GM18505 (cell line): ENCODE measurements at regions not wholly inside any gene's neighbourhood (a gene's known extent, or its start where the extent isn't known, plus 50 kb on each side); places are given as distances from the start of the nearest gene placed in this dataset.
"Not testable (repeated sequence)": the region's sequence is repeated elsewhere in the genome, so short reads cannot be mapped to it uniquely, and the experiment has no call there.

Experiments
- ATAC-seq: cut with Tn5 transposase; IDR thresholded peaks from one replicate; pipeline ENCODE4 v1.9.1; 2021; ENCODE audit not compliant: unreplicated experiment
- POLR2A ChIP-seq: IDR thresholded peaks from 4 replicates; pipeline ENCODE4 v1.6.1; 2011; ENCODE audit warnings: borderline replicate concordance; ENCODE audit not compliant: insufficient read depth, insufficient read length; ENCODE audit errors: extremely low read depth

DNA sequence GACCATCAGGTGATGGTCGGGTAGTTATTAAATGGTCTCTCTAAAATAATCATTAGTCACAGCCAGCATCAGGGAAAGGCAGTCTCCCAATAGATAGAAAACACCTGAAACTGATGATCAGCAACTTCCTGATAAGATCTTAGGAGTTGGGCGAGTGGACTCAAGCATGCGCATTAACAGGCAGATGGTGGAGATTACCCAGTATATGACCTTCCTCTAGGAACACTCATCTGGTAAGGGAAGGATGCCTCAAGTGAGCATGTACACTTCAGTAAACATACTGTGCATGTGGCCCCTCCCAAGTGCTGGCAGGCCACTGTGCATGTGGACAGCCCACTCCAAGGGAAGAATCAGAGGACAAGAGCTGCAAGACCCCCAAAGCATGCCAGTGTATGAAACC, 105.9 kb downstream of the ABCC12 start:
- TF ChIP-seq POLR2A: no peak
- no peak for ATAC-seq

DNA sequence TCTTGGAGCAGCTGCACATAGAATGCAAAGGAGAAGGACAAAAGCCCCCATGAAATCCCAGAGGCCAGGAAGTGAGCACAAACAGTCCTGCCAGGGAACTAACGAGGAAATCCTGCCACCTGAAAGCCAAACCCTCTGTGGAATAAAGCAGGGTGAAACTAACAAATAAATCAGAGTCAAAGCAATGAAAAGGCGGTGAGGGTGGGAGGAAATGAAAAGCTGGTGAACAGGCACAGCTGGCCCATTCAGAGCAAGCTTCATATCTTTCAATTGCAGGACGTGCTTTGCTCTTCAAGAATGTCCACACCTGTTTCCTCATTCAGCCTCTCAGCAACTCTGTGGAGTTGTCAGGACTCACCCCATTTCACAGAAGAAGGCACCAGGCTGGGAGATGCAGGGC, 108.1 kb downstream of the ABCC12 start:
- no peak for ATAC-seq

DNA sequence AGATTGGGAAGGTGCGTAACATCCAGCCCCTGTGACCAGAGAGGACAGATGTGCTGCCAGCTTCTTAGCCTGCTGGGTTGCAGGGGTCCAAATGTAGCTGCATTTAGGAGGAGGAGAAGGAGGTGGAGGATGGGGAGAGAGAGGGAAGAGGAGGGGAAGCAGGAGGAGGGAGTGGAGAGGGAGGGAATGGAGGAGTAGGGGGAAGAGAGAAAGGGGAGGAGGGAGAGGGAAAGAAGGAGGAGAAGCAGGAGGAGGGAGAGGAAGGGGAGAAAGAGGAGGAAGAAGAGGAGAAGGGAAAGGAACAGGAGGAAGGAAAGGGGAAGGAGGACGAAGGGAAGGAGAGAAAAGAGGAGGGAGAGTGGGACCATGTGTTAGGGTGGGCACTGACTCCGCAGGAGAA, 108.6 kb downstream of the ABCC12 start:
- no peak for ATAC-seq
- TF ChIP-seq POLR2A: no peak

More for the DNA sequence above, 108.1 kb downstream of the ABCC12 start:
- TF ChIP-seq POLR2A: no peak

DNA sequence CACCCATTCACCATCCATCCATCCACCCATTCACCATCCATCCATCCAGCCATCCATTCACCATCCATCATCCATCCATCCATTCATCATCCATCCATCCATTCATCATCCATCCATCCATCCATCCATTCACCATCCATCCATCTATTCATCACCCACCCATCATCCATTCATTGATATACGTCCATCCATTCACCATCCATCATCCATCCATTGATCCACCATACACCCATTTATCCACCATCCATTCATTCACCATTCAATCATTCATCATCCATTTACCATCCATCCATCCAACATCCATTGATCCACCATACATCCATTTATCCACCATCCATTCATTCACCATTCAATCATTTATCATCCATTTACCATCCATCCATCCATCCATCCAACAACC, 111.7 kb downstream of the ABCC12 start:
- no peak for TF ChIP-seq POLR2A
- no peak for ATAC-seq

DNA sequence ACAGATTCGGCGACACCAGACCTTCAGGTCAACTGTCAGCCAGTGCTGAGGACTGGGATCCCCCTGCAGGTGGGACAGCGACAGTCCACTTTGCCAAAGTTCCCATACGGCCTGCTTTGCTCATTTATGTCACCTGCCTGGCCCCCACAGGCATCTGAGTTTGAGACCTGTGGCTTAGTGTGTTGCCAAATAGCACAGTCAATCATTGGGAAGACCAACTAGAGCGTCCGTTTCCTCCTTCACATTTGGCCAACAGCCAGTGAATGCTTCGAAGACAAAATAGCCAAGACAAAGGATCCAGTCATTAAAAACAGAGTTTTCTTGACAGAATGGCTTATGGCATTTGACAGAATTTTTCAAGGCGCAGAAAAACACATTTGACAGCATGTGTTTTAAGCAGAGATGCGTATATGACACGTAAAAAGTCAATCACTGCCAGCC, 113.8 kb downstream of the ABCC12 start:
- no peak for ATAC-seq
- TF ChIP-seq POLR2A: no peak

DNA sequence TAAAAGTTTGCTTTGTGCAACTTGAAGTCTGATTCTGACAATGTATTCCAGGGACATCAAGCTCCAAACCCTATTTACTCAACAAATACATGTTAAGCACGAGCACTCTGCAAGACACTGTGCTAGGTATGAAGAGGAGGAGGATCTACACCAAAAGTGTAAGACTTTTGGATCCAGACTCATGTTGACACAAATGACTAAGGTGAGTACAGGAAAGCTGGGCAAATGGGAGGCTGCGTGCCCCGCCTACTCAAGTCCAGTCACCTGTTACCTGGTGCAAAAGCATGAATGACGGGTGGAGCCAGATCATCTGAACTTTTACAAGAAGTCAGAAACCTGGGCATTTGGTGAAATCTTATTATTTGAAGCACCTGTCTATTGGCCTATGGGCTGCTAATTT, 120.7 kb downstream of the ABCC12 start:
- no peak for ATAC-seq
- no peak for TF ChIP-seq POLR2A

DNA sequence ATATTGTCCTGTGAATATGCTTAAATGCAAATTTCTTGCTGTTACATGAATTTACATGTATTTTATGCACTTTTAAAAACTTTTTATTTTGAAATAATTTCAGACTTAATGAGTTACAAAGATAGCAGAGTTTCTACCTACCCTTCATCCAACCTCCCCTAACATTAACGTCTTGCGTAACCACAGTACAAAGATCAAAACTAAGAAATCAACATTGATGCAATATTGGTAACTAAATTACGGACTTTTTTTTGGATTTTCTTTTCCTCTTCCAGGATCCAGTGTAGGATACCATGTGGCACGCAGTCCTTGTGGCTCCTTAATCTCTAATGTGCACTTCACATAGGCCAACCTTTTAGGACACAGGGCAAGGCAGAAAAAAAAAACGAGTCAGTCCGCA, 124.9 kb downstream of the ABCC12 start:
- no peak for TF ChIP-seq POLR2A
- no peak for ATAC-seq

DNA sequence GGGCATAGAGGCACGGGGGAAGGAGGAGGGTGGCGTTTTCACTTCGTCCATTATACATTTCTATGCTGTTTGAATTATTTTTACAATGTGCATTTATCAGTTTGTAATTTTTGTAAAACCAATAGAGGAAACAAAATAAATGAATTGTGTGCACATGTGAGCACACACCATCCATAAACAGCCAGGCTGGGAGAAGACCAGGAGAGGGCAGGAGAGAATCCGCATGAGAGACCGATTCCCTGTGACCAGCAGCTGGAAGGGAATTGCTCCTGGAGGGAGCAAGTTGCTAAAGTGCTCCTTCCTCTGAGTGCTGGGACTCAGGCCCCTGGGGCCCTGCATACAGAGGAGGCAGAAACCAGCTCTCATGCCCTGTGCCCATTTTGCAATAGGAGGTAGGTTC, 126.0 kb downstream of the ABCC12 start:
- no peak for ATAC-seq
- TF ChIP-seq POLR2A: no peak

DNA sequence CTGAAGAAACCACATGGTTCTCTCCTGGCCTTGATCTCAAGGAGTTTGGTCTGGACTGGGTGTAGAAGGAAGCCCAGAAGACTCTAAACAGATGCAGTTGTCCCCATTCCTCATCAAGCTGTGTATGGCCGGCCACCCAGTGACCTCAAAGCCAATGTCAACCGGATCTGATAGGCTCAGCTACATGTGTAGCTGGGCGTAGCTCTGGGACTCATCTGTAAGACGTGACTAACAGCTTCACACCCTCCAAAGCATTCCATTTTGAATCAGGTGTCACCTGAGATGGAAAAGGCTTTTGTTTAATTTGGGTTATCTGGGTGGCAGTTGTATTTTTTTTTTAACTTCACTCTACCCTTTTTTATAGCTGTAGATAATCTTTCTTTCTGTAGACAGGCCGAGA, 130.4 kb downstream of the ABCC12 start:
- no peak for TF ChIP-seq POLR2A
- ATAC-seq: no peak

DNA sequence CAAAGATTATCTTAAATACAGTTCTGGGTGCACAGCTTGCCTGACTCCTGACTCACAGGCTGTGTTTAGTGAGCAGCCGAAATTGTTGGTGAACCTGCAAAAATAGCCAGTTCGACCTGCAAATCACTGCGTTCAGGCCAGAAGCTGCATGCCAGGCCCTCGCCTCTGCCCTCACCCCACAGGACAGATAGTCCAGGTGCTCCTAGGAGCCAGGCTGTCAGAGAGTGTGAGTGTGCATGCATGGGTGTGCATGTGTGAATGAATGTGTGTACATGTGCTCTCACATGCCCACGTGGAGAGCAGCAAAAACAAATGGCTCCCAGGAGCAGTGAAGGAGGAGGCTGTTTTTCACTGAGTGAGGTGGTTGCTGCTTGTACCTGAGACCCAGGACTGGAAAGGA, 131.8 kb downstream of the ABCC12 start:
- no peak for TF ChIP-seq POLR2A
- ATAC-seq: no peak

DNA sequence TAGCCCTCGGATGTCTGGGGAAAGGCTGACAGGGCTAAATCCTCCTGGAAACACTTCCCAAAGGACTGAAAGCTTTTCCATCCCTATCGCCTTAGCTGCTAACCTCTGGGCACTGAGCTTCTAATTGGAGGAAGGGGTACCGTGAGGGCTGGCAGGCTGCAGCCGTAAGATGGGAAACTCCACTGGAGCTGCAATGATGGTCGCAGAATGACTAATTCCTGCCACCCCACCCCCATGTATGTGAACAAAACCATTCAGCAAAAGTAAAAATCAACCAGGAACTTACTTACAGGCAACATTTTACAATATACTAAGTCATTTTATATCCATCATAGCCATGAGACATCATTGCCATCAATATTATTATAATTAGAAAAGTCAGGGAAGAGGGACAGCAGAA, 133.3 kb downstream of the ABCC12 start:
- TF ChIP-seq POLR2A: no peak
- ATAC-seq: no peak

DNA sequence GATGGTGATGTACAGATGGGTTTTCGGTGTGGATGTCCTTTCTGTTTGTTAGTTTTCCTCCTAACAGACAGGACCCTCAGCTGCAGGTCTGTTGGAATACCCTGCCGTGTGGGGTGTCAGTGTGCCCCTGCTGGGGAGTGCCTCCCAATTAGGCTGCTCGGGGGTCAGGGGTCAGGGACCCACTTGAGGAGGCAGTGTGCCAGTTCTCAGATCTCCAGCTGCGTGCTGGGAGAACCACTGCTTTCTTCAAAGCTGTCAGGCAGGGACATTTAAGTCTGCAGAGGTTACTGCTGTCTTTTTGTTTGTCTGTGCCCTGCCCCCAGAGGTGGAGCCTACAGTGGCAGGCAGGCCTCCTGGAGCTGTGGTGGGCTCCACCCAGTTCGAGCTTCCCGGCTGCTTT, 135.2 kb downstream of the ABCC12 start:
- ATAC-seq: not testable (repeated sequence)

DNA sequence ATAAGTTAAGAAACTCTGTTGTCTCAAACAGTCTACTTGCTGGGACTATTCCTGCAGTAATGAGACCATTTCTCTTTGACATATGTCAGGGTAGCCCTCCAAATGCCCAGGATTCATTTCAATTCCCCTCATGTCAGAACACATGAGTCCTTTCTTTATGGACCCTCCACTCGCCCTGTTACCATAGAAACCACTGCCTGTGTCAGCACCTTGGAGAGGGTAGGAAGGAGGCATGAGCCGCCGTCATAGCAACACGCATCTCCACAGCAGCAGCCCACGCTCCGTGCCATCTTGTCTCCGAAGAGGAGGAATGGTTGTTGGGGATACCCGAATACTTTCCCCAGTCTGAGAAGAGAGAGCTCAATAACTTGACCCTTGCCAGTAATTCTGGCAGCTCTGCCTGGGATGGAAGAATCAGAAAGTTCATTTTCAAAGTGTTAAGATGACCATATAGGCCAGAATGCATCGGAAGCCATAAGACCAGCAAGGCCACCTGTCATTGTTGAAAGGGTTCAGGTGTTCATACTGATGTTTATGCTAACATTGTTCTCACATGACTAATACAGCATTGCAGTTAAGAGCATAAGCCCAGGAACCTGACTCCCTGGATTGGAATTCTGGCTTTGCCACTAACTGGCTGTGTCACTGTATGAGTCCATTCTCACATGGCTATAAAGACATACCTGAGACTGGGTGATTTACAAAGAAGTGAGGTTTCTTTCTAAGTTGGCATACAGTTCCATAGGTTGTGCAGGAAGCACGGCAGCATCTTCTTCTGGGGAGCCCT, 141.3 kb downstream of the ABCC12 start:
- ATAC-seq: no peak
- TF ChIP-seq POLR2A: no peak

DNA sequence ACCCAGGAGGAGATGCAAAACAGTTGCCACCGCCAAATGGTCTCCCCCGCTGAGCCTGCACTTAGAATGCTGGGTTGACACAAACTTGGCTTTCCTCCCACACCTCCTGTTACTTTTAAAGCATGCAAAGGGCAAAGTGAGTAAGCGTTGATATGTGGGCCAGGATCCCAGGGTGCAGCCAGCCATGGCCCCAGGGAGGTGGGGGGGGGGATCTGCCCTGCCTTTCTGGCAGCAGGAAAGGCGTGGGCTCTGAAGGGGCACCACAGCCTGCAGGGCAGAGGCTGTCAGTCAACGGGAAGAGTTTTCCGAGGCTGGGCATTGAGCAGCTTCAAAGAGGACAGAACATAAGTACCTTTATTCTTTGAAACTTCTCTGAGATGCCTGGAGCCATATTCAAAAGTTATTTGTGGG, 142.3 kb downstream of the ABCC12 start:
- TF ChIP-seq POLR2A: no peak

More for the DNA sequence above, 142.3 kb downstream of the ABCC12 start:
- ATAC-seq: no peak
